Bronchial epithelial cell (primary cell): ENCODE measurements at regions not wholly inside any gene's neighbourhood (a gene's known extent, or its start where the extent isn't known, plus 50 kb on each side); places are given as distances from the start of the nearest gene placed in this dataset.
"Not testable (repeated sequence)": the region's sequence is repeated elsewhere in the genome, so short reads cannot be mapped to it uniquely, and the experiment has no call there.

Source experiments
- DNase-seq: peaks from one replicate; pipeline ENCODE4 v3.0.0-alpha.2; 2010; ENCODE audit warnings: low read depth
- FAIRE-seq: peaks from 2 replicates; lab custom pipeline; 2011; peaks lifted over from hg19 to GRCh38; lab: Jason Lieb, UNC
- H3K27me3 ChIP-seq: 2 replicates; pipeline ENCODE4 v1.5.1; 2011; ENCODE audit warnings: low read length; ENCODE audit not compliant: control insufficient read depth, insufficient read depth
- H3K36me3 ChIP-seq: 2 replicates; pipeline ENCODE4 v1.5.1; 2011; ENCODE audit warnings: low read length; ENCODE audit not compliant: control insufficient read depth, insufficient read depth
- H3K4me3 ChIP-seq: 2 replicates; pipeline ENCODE4 v1.5.1; 2011; ENCODE audit warnings: mild to moderate bottlenecking, low read depth, low read length, control low read depth
- CTCF ChIP-seq: IDR thresholded peaks from 2 replicates; pipeline ENCODE4 v1.5.1; 2011; ENCODE audit warnings: mild to moderate bottlenecking, moderate library complexity, low read length, control low read depth, inconsistent platforms; ENCODE audit not compliant: insufficient read depth, severe bottlenecking

GRCh38 chr13:58369936-58370335, 738.4 kb downstream of the PCDH17 start:
- no peak overlapping the region for H3K4me3 ChIP-seq
- H3K36me3 ChIP-seq: no peaks in the 10 kb centered on the region
- no peak for TF ChIP-seq CTCF
- DNase-seq (no peak), FAIRE-seq (no peak)
- no peaks in the 10 kb centered on the region for H3K27me3 ChIP-seq

DNA sequence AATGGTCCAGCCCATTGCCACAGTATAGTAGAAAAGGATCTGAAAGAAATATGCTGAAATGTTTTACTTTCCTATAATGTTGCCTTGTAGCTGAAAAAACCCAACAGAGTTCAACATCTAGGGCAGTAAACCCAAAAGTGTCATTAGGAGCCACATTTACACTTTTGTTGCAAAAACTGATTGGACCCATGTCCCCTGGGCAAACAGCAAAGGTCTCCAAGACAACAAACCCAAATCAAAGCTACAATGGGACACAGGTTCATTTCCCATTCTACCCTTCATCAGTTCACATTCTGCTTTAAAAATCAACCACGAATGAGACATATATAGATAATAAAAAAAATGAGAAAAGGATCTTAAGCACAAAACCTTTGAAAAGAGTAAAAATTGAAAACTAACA, 744.8 kb downstream of the PCDH17 start:
- TF ChIP-seq CTCF: no peak
- H3K27me3 ChIP-seq: no peaks in the 10 kb centered on the region
- FAIRE-seq: no peak

DNA sequence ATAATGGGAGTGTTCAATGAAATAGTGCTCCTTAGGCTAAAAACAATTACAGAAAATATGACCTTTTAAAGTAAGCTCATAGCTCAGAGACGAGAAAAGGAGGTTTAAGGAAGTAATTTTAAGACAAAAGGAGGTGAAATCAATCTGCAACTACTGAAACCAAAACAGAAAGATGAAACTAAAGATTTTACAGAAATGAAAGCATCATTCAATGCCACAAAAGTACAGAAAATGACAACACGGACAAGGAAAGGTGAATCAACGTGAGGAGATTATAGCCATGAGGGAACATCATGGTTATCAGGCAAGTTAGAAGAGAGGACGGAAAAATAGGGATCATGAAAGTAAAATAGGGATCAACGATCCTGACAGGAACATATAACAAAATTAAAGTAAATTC, 745.2 kb downstream of the PCDH17 start:
- DNase-seq (no peak), FAIRE-seq (no peak)
- Histone ChIP-seq H3K4me3 (no peak overlapping the region), H3K36me3 (no peaks in the 10 kb centered on the region), H3K27me3 (no peaks in the 10 kb centered on the region)
- no peak for TF ChIP-seq CTCF

More for the DNA sequence above, 744.8 kb downstream of the PCDH17 start:
- no peak overlapping the region for H3K4me3 ChIP-seq
- no peak for DNase-seq
- no peaks in the 10 kb centered on the region for H3K36me3 ChIP-seq

DNA sequence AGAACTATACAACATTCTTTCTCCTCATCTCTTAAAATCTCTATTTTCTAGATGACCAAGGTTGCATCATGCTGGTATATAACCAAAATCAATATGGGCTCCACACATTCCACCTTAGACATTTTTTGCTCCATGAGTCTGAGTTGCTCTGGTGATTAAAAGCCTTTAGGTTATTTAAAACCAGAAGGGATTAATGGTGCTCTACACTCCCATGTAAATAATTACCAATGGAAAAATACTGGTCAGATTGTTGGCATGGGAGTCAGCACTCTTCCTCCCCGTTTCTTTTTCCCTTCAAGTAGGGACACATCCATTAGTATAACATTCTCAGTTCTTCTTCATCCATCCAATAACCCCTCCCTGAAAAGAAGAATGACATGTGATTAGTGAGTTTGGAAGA, 747.7 kb downstream of the PCDH17 start:
- no peak for FAIRE-seq
- Histone ChIP-seq H3K27me3 (no peaks in the 10 kb centered on the region), H3K36me3 (no peaks in the 10 kb centered on the region), H3K4me3 (no peak overlapping the region)
- no peak for DNase-seq
- no peak for TF ChIP-seq CTCF

- FAIRE-seq, H3K4me3 ChIP-seq, H3K27me3 ChIP-seq, DNase-seq, H3K36me3 ChIP-seq: not testable (repeated sequence)
Observed at GRCh38 chr13:58385336-58385735, 753.8 kb downstream of the PCDH17 start.

DNA sequence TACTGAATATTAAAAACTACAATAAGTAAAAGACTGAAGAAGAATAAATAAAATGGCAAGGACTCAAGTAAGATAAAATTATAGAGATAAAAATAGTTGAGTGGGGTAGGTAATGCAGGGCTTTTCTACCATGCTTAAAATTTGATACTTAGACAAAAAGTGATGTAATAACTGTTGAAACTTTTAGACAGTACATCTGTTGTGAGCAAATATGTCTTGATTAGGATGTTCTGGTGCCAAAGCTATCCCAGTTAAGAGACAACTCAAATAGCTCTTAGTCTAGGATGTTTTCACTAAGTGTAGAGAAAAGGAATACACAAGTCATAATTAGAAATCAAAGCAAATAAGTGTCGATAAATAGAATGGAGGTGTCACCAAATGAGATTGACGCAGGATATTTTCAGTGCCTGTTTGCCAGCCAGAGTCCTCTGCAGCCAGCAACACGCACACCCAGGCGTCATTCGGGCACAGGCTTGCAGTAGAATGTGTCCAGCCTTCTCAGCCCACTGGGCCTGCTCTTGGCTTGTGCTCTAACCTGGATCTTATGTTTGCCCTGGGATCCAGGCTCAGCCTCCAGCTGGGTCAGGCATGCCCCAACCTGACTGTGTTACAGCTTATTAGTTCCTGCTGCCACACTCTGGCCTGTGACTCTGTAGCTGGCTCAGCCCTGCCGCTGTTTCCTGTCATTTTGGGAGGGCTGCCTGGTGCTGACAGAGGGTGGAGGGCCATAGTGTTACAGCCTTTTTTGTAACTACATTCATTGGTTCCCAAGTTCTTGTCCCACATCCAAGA, 766.2 kb downstream of the PCDH17 start:
- Histone ChIP-seq H3K4me3 (no peak overlapping the region), H3K27me3 (no peaks in the 10 kb centered on the region), H3K36me3 (no peaks in the 10 kb centered on the region)
- TF ChIP-seq CTCF: no peak
- FAIRE-seq (no peak), DNase-seq (no peak)
